ENCODE measurements at regions not wholly inside any gene's neighbourhood (a gene's known extent, or its start where the extent isn't known, plus 50 kb on each side); places are given as distances from the start of the nearest gene placed in this dataset.

- no peak for DNase-seq
Observed at GRCh38 chr2:192267484-192267883, 72.8 kb upstream of the TMEFF2 start.

- no peak for DNase-seq
Observed at GRCh38 chr2:192265751-192266150, 71.0 kb upstream of the TMEFF2 start.

- no peak for DNase-seq
Observed at GRCh38 chr2:192254444-192254843, 59.7 kb upstream of the TMEFF2 start.

- no peak for DNase-seq
Observed at GRCh38 chr2:192253692-192254091, 59.0 kb upstream of the TMEFF2 start.

- DNase-seq = no peak
Observed at GRCh38 chr2:192250961-192251360, 56.2 kb upstream of the TMEFF2 start.

GRCh38 chr2:192247456-192247855 lies 52.7 kb upstream of the TMEFF2 start:
- no peak for DNase-seq

- no peak for DNase-seq
Observed at GRCh38 chr2:192246297-192246696, 51.6 kb upstream of the TMEFF2 start.

- no peak for DNase-seq
Observed at GRCh38 chr2:192245329-192245728, 50.6 kb upstream of the TMEFF2 start.

Measured in NCI-H1436 (cell line).